Ovary (tissue), 7 donors: ENCODE measurements at regions not wholly inside any gene's neighbourhood (a gene's known extent, or its start where the extent isn't known, plus 50 kb on each side); places are given as distances from the start of the nearest gene placed in this dataset.

Experiments used
- DNase-seq, 5 donors: peaks; one replicate each; pipeline ENCODE4 v3.0.0-alpha.2; 2019 to 2020
- H3K27ac ChIP-seq, 2 donors: fragments of 200-600 bp; one replicate each; pipeline versions ENCODE4 v1.5.1 to v1.8.0; 2019 to 2022
- H3K27me3 ChIP-seq: fragments of 200-600 bp; one replicate; pipeline ENCODE4 v1.8.0; 2022
- H3K36me3 ChIP-seq: fragments of 200-600 bp; sonication (generic); one replicate; pipeline ENCODE4 v1.5.1; 2019
- H3K4me1 ChIP-seq: one replicate; pipeline ENCODE4 v1.8.1; 2013; ENCODE audit warnings: mild to moderate bottlenecking, moderate library complexity; ENCODE audit not compliant: insufficient read depth
- H3K4me3 ChIP-seq: fragments of 200-600 bp; sonication (generic); one replicate; pipeline ENCODE4 v1.5.1; 2017
- H3K9me3 ChIP-seq, 2 donors: fragments of 200-600 bp in 1 of 2; sonication (generic) in 1 of 2; one replicate each; pipeline versions ENCODE4 v1.5.1 to v1.8.1; 2013 to 2019; ENCODE audit warnings: mild to moderate bottlenecking in 1 of 2, moderate library complexity in 1 of 2
- CTCF ChIP-seq, 3 donors: fragments of 450-650 bp in 2 of 3; fragments of 200-600 bp in 1 of 3; IDR thresholded peaks; one replicate each; pipeline versions ENCODE4 v1.5.1 to v1.8.0; 2016 to 2022; ENCODE audit warnings: antibody characterized with exemption in 3 of 3, mild to moderate bottlenecking in 1 of 3
- EP300 ChIP-seq: sonication (generic); formaldehyde crosslinking; IDR thresholded peaks from one replicate; pipeline ENCODE4 v1.6.1; 2017; ENCODE audit warnings: antibody characterized with exemption
- POLR2A ChIP-seq: fragments of 450-650 bp; IDR thresholded peaks from one replicate; pipeline ENCODE4 v1.6.1; 2017; ENCODE audit warnings: antibody characterized with exemption, mild to moderate bottlenecking, moderate library complexity
- WGBS, 3 donors: extraction: QIAGEN DNeasy Blood & Tissue Kit in 1 of 3; methylation state at CpG; one replicate each; pipeline versions ENCODE4 v1.1.5 to v1.1.7; 2013 to 2017; 5-methylcytosine and 5-hydroxymethylcytosine counted together
- intact Hi-C, 4 donors: fragments of 100-400 bp; cut with DNase I; formaldehyde crosslinking; loops; one replicate each; pipeline versions ENCODE4 v1.11.0 to v1.15.1; 2022 to 2023
- donor health status: DM: no; HTN: no; CAD: no; lungs with moderate emphysema.
- donor health status: DM: no; HTN: no; CAD: no.
- donor health status: Bipolar disorder and iron deficiency.
- donor health status: DM: no; HTN: no; CAD: no.
- donor health status: DM: yes; HTN: yes; CAD: no.

GRCh38 chr3:118406562-118406961 is 628.1 kb downstream of the IGSF11 start:
- H3K4me3 ChIP-seq: no peak overlapping the region
- H3K27me3 ChIP-seq: no peaks in the 10 kb centered on the region
- 87 to 89% (median 87%) methylated on average over 2 of the region's 2 CpGs for WGBS, 3 donors
- H3K27ac ChIP-seq: no peak overlapping the region
- TF ChIP-seq EP300 (no peak), POLR2A (no peak), CTCF (IDR thresholded peaks at IDR 0.05) (no peak)
- intact Hi-C loops: no loop called here
- DNase-seq: no peak
- no peaks in the 10 kb centered on the region for H3K4me1 ChIP-seq
- H3K36me3 ChIP-seq: no peaks in the 10 kb centered on the region
- H3K9me3 ChIP-seq: no peaks in the 10 kb centered on the region

DNA sequence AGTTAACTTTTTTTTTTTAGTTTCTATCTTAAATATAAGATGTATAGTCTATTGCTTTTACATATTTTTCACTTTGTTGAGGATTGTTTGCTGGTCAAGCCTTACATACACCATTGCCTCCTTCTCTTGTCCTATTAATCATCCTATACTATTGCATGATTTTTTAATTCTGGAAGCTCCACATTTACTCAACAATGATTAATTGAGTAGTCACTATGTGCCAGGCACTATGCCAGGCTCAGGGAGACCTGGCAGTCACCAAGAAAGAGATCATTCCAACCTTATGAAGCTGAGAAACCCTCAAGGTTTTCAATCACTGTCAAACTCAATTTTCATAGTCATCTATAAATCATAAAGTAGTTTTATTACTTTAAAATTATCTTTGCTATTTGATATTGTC is 626.2 kb downstream of the IGSF11 start:
- H3K9me3 ChIP-seq: no peaks in the 10 kb centered on the region
- intact Hi-C loops: no loop called here
- H3K36me3 ChIP-seq: no peaks in the 10 kb centered on the region
- no peaks in the 10 kb centered on the region for H3K27me3 ChIP-seq
- DNase-seq: no peak
- TF ChIP-seq CTCF (IDR thresholded peaks at IDR 0.05): no peak
- no peak for TF ChIP-seq POLR2A
- no peak for TF ChIP-seq EP300
- no peak overlapping the region for H3K4me3 ChIP-seq
- no peak overlapping the region for H3K27ac ChIP-seq
- H3K4me1 ChIP-seq: no peaks in the 10 kb centered on the region

- WGBS, 3 donors: 81 to 94% (median 83%) methylated on average over 1 of the region's 1 CpG
- intact Hi-C loops: no loop called here
- H3K27ac ChIP-seq: no peak overlapping the region
- no peak for TF ChIP-seq POLR2A
- no peaks in the 10 kb centered on the region for H3K27me3 ChIP-seq
- no peak overlapping the region for H3K4me3 ChIP-seq
- no peak for DNase-seq
- H3K4me1 ChIP-seq: no peaks in the 10 kb centered on the region
- no peaks in the 10 kb centered on the region for H3K36me3 ChIP-seq
- H3K9me3 ChIP-seq: no peaks in the 10 kb centered on the region
These were observed 622.1 kb downstream of the IGSF11 start for GRCh38 chr3:118412503-118412902.

- Histone ChIP-seq H3K27me3 (no peaks in the 10 kb centered on the region), H3K4me1 (no peaks in the 10 kb centered on the region), H3K27ac (no peak overlapping the region), H3K9me3 (no peaks in the 10 kb centered on the region), H3K4me3 (no peak overlapping the region), H3K36me3 (no peaks in the 10 kb centered on the region)
- 59 to 69% (median 59%) methylated on average over 4 of the region's 4 CpGs for WGBS, 3 donors
- TF ChIP-seq CTCF (IDR thresholded peaks at IDR 0.05) (no peak), EP300 (no peak), POLR2A (no peak)
- intact Hi-C loops: no loop called here
- no peak for DNase-seq
These were observed 609.3 kb downstream of the IGSF11 start for GRCh38 chr3:118425272-118425837.

DNA sequence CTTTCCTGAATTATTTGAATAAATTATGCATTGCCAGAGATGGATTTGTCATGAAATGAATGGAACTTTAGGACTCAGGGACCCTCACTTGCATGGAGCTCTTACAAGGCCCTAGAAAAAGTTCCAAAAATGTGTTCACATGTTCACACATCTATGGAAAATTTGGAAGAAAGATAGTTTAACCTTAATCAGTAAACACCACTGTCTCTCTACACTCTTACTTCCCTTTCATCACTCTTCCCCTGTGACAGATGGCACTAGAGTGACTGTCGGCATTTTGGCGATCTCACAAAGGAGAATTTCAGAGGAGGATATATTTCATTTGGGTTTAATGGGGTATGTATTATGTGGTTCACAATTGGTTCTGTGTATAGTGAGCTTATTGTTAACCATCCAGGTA is 600.8 kb downstream of the IGSF11 start:
- Histone ChIP-seq H3K27me3 (no peaks in the 10 kb centered on the region), H3K4me3 (no peak overlapping the region), H3K4me1 (no peaks in the 10 kb centered on the region), H3K27ac (no peak overlapping the region), H3K9me3 (no peaks in the 10 kb centered on the region), H3K36me3 (no peaks in the 10 kb centered on the region)
- intact Hi-C loops: no loop called here
- TF ChIP-seq CTCF (IDR thresholded peaks at IDR 0.05): no peak
- TF ChIP-seq EP300: no peak
- no peak for TF ChIP-seq POLR2A
- DNase-seq: no peak
- 91 to 97% (median 93%) methylated on average over 2 of the region's 2 CpGs for WGBS, 3 donors
